Naive B cell (primary cell): ENCODE measurements at regions not wholly inside any gene's neighbourhood (a gene's known extent, or its start where the extent isn't known, plus 50 kb on each side); places are given as distances from the start of the nearest gene placed in this dataset.
"Not testable (repeated sequence)": the region's sequence is repeated elsewhere in the genome, so short reads cannot be mapped to it uniquely, and the experiment has no call there.

Experiments
- ATAC-seq, 2 donors: fragments of 150-1000 bp; cut with Tn5 transposase; 2 replicates each; pipeline ENCODE4 v1.10.0; 2021; ENCODE audit warnings: low read depth in 2 of 2, mild to moderate bottlenecking in 2 of 2, moderate library complexity in 2 of 2
- DNase-seq: peaks from one replicate; pipeline ENCODE4 v3.0.0; 2022
- H3K27ac Mint-ChIP-seq, 6 donors: one replicate each; pipeline ENCODE4 v1.8.0; 2020 to 2022; ENCODE audit warnings: mild to moderate bottlenecking in 6 of 6, mixed read lengths in 6 of 6, moderate library complexity in 5 of 6, inconsistent platforms in 2 of 6
- H3K27me3 Mint-ChIP-seq, 3 donors: one replicate each; pipeline ENCODE4 v1.8.0; 2021 to 2022; ENCODE audit warnings: mixed read lengths in 3 of 3, mild to moderate bottlenecking in 1 of 3
- H3K36me3 Mint-ChIP-seq, 2 donors: one replicate each; pipeline ENCODE4 v1.8.0; 2020 to 2022; ENCODE audit warnings: mixed read lengths in 2 of 2, inconsistent platforms in 1 of 2, mild to moderate bottlenecking in 1 of 2
- H3K4me1 Mint-ChIP-seq, 3 donors: one replicate each; pipeline ENCODE4 v1.8.0; 2020 to 2022; ENCODE audit warnings: mixed read lengths in 3 of 3, inconsistent platforms in 1 of 3, mild to moderate bottlenecking in 1 of 3, moderate library complexity in 1 of 3
- H3K4me3 Mint-ChIP-seq, 8 donors: one replicate each; pipeline ENCODE4 v1.8.0; 2020 to 2022; ENCODE audit warnings: mild to moderate bottlenecking in 8 of 8, mixed read lengths in 8 of 8, moderate library complexity in 8 of 8, inconsistent platforms in 2 of 8
- H3K9me3 Mint-ChIP-seq, 7 donors: one replicate each; pipeline ENCODE4 v1.8.0; 2020 to 2022; ENCODE audit warnings: mixed read lengths in 7 of 7, mild to moderate bottlenecking in 5 of 7, inconsistent platforms in 2 of 7, moderate library complexity in 1 of 7

GRCh38 chr7:50887061-50887460, 104.4 kb upstream of the GRB10 start:
- H3K4me3 Mint-ChIP-seq, ATAC-seq, H3K36me3 Mint-ChIP-seq, H3K27ac Mint-ChIP-seq, DNase-seq, H3K4me1 Mint-ChIP-seq: not testable (repeated sequence)
- peaks cover 5 to 13% (median 7%) of the 10 kb centered on the region in 3 donors for H3K27me3 Mint-ChIP-seq
- peaks cover 0 to 11% (median 4%) of the 10 kb centered on the region in 7 donors for H3K9me3 Mint-ChIP-seq

DNA sequence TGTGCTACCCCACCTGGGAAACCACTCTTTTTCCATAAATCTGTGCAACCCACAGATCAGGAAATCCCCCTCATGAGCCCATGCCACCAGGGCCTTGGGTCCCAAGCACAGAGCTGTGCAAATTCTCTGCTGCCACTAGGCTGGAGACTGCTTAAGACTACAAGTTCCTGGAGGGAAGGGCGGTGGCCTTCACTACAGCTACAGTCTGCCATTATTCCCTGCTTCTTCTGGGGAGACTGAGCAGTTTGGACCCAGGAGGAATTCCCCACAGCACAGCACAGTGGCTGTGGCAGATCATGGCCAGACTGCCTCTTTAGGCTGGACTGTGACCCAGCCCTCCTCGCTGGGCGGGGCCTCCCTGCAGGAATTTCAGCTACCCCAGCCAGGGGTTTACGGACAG, 89.7 kb upstream of the GRB10 start:
- Mint-ChIP-seq H3K4me1 (no peaks in the 10 kb centered on the region), H3K4me3 (no peak overlapping the region)
- no peak for ATAC-seq

DNA sequence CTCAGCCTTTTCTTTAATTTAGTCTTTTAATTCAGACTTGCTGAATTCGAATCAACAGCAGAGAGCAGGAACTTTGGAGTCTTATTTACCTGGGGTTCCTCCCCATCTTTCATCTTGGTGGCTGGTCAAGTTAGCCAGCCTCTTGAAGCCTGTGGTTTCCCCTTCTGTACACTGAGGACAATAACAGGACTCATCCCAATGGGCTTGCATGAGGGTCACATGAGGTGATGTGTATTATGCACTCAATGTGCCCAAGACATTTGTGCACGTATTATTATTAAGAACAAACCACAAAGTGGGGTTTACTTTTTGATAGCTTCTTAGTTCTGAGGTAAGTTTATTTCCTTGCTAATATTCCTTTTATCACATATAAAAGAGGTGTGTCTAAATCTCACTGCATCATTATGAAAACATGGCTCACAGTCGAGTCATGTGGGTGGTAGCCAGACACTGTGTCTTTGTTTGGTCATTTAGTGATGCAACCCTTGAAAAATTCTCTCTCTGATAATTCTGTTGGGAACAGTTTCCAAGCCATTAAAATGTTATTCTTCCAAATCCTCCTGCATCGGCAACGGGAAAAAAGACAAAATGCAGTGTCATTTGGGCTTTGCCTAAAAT, 86.5 kb upstream of the GRB10 start:
- no peak overlapping the region for H3K4me3 Mint-ChIP-seq
- H3K36me3 Mint-ChIP-seq, result no peaks in the 10 kb centered on the region
- no peak overlapping the region for H3K27ac Mint-ChIP-seq
- peaks cover 0 to 2% (median 0%) of the 10 kb centered on the region in 7 donors for H3K9me3 Mint-ChIP-seq
- peaks cover 8 to 15% (median 8%) of the 10 kb centered on the region in 3 donors for H3K27me3 Mint-ChIP-seq
- ATAC-seq, result no peak
- no peaks in the 10 kb centered on the region for H3K4me1 Mint-ChIP-seq
- DNase-seq, result no peak

More for the DNA sequence above, 89.7 kb upstream of the GRB10 start:
- H3K9me3 Mint-ChIP-seq, result peaks cover 0 to 10% (median 1%) of the 10 kb centered on the region in 7 donors
- H3K27me3 Mint-ChIP-seq, result peaks cover 8 to 26% (median 8%) of the 10 kb centered on the region in 3 donors
- no peak overlapping the region for H3K27ac Mint-ChIP-seq
- H3K36me3 Mint-ChIP-seq, result no peaks in the 10 kb centered on the region
- DNase-seq, result no peak

DNA sequence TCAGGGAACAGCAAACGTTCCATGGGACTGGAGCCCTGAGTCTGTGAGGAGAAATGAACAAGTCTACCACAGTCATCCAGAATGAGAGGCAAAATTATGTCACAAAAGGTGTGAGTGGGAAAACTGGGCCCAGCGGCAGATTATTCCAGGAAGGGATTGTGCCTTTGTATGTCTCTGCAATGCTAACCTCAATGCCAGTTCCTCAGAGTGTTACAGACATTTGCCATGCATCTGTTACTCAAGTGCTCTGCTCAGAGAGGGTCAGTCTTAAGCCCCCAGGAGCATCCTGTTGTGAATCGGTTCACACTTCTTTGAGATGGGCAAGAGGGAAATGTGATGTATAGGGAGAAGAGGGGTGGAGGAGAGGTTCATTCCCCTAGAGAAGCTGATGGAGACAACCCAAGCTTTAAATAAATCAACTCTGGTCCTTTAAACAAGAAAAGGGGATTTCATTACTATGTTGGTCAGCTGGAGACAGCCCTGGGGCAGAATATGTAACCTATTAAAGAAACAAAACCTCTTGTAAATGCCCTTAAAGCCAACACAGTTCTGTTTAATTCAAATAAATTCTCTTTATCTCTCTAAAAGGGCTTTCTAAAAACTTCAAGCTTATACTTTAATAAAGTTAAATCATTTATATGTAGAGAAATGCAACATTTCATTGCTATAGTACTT, 85.9 kb upstream of the GRB10 start:
- Mint-ChIP-seq H3K27me3 (peaks cover 4 to 12% (median 6%) of the 10 kb centered on the region in 3 donors), H3K36me3 (no peaks in the 10 kb centered on the region), H3K9me3 (peaks cover 0 to 2% (median 0%) of the 10 kb centered on the region in 7 donors), H3K4me1 (no peaks in the 10 kb centered on the region), H3K4me3 (no peak overlapping the region), H3K27ac (no peak overlapping the region)
- ATAC-seq (no peak), DNase-seq (no peak)

- no peak overlapping the region for H3K4me3 Mint-ChIP-seq
- H3K4me1 Mint-ChIP-seq, result no peaks in the 10 kb centered on the region
- DNase-seq, result no peak
Measured at GRCh38 chr7:50867034-50867356, 84.3 kb upstream of the GRB10 start.

GRCh38 chr7:50866343-50867033, 83.8 kb upstream of the GRB10 start:
- H3K27ac Mint-ChIP-seq, result no peak overlapping the region
- H3K27me3 Mint-ChIP-seq, result peaks cover 0 to 5% (median 3%) of the 10 kb centered on the region in 3 donors
- H3K9me3 Mint-ChIP-seq, result peaks cover 0 to 4% (median 0%) of the 10 kb centered on the region in 7 donors
- ATAC-seq, result no peak
- no peaks in the 10 kb centered on the region for H3K36me3 Mint-ChIP-seq
- no peaks in the 10 kb centered on the region for H3K4me1 Mint-ChIP-seq
- no peak overlapping the region for H3K4me3 Mint-ChIP-seq
- DNase-seq, result no peak

More at GRCh38 chr7:50867034-50867356, 84.3 kb upstream of the GRB10 start:
- no peak for ATAC-seq
- Mint-ChIP-seq H3K9me3 (peaks cover 0 to 4% (median 0%) of the 10 kb centered on the region in 7 donors), H3K27ac (peak overlapping the region in 1 of 6 donors; percentile 60), H3K36me3 (no peaks in the 10 kb centered on the region), H3K27me3 (peaks cover 0 to 5% (median 3%) of the 10 kb centered on the region in 3 donors)

DNA sequence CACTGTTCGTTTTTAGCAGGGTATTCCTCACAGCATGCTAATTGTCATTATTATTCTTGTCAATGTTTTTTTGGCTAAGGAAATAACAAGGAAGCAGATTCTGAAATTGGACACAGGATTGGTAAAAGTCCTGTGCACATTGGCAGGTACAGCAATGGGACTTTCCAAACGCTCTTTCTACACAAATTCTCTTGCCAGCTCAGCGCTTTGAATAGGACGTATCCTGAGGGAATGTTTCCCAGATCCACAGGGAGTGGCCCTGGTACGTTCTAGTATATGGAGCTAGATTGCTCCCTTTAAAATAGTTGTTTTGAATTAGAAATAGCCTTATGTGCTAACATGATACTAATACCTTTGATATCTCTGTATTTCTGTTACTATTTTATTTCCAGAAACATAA, 82.8 kb upstream of the GRB10 start:
- Mint-ChIP-seq H3K27me3 (peaks cover 0 to 5% (median 0%) of the 10 kb centered on the region in 3 donors), H3K27ac (no peak overlapping the region), H3K36me3 (no peaks in the 10 kb centered on the region), H3K4me3 (no peak overlapping the region), H3K9me3 (peaks cover 0 to 4% (median 0%) of the 10 kb centered on the region in 7 donors), H3K4me1 (no peaks in the 10 kb centered on the region)
- ATAC-seq, result no peak
- no peak for DNase-seq

GRCh38 chr7:50864694-50865093, 82.0 kb upstream of the GRB10 start:
- Mint-ChIP-seq H3K36me3 (no peaks in the 10 kb centered on the region), H3K4me3 (no peak overlapping the region), H3K9me3 (peaks cover 0 to 4% (median 0%) of the 10 kb centered on the region in 7 donors)

GRCh38 chr7:50863053-50863452, 80.4 kb upstream of the GRB10 start:
- Mint-ChIP-seq H3K27ac (no peak overlapping the region), H3K36me3 (no peaks in the 10 kb centered on the region), H3K4me1 (no peaks in the 10 kb centered on the region), H3K9me3 (peaks cover 0 to 4% (median 0%) of the 10 kb centered on the region in 7 donors), H3K27me3 (no peaks in the 10 kb centered on the region), H3K4me3 (no peak overlapping the region)
- no peak for ATAC-seq
- no peak for DNase-seq

More at GRCh38 chr7:50864694-50865093, 82.0 kb upstream of the GRB10 start:
- no peak for ATAC-seq
- H3K27me3 Mint-ChIP-seq, result peaks cover 0 to 5% (median 0%) of the 10 kb centered on the region in 3 donors
- no peaks in the 10 kb centered on the region for H3K4me1 Mint-ChIP-seq
- DNase-seq, result no peak
- no peak overlapping the region for H3K27ac Mint-ChIP-seq

DNA sequence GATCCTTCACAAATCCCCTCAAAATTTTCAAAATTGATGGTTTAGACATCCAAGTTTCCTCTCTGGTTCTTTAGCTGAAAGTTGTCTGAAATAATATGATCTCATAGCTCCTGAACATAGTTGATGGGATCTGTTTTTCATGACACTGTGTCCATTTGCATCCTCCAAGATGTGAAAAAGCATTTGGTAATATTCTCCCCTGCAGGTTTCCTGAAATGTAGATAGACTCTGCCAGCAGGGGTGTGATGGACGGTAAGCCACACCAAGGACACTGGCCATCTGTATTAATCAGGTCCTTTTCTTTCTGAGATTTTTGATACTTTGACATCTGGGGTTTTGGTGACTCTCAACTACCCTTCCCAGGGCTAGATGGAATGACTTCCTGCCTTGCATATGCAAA, 79.6 kb upstream of the GRB10 start:
- ATAC-seq (no peak), DNase-seq (no peak)
- Mint-ChIP-seq H3K4me1 (no peaks in the 10 kb centered on the region), H3K4me3 (no peak overlapping the region), H3K27me3 (no peaks in the 10 kb centered on the region), H3K36me3 (no peaks in the 10 kb centered on the region), H3K9me3 (peaks cover 0 to 4% (median 0%) of the 10 kb centered on the region in 7 donors), H3K27ac (no peak overlapping the region)

GRCh38 chr7:50860598-50860997, 77.9 kb upstream of the GRB10 start:
- Mint-ChIP-seq H3K9me3 (peaks cover 0 to 4% (median 0%) of the 10 kb centered on the region in 7 donors), H3K36me3 (no peaks in the 10 kb centered on the region), H3K27me3 (no peaks in the 10 kb centered on the region), H3K27ac (no peak overlapping the region), H3K4me3 (no peak overlapping the region), H3K4me1 (no peaks in the 10 kb centered on the region)
- DNase-seq (no peak), ATAC-seq (no peak)

DNA sequence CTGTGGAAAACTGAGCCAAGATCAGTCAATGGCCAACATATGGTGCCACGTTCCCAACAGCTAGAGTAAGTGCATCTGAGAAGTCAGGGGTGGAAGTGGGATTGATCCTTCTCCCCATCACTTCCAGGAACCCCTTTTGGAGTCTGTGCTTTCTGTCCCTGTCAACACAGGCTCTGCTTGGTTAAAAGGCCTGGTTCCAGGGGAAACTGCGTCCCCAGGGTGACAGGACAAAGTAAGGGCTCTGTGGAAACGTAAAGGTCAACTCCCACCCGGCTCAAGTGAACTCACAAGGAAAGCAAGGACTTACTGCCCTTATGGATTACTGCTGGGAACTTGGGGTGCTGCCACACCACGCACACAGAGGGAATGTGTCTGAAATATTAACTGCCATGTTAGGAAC, 77.5 kb upstream of the GRB10 start:
- H3K4me1 Mint-ChIP-seq, result no peaks in the 10 kb centered on the region
- H3K27me3 Mint-ChIP-seq, result no peaks in the 10 kb centered on the region
- H3K4me3 Mint-ChIP-seq, result no peak overlapping the region
- DNase-seq, result no peak
- no peak overlapping the region for H3K27ac Mint-ChIP-seq
- no peaks in the 10 kb centered on the region for H3K36me3 Mint-ChIP-seq
- H3K9me3 Mint-ChIP-seq, result peaks cover 0 to 4% (median 0%) of the 10 kb centered on the region in 7 donors
- ATAC-seq, result no peak

DNA sequence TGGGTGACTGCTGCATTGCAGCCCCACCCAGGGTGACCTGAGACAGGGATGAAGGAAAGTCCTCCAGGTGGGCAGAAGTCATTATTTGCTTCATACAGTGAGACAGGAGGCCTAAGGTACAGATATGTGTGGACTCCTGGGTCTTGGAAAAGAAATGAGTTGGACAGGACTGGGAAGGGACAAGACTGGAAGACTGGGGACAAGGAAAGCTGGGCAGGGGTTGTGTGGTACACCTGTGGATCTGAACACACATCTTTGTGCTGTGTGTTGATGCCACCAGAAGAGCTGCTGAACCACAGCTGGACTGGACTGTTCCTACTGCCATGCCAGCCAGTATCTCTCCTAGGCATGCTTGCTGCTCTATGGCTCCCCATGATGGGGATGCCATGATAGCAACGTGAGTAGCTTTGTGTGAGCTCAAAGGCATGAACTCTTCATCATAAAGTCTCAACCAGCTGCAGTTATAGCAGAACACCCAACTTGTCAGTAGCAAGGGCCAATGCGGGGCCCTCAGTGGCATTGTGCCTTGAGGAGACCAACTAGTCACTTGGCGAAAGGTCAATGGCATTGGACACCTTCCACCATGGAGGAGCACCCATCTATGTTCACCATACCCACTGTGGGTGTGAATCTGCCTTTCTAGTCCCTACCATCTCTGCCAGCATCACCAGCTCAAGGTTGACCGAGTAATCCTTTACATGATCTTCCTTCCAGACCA, 76.0 kb upstream of the GRB10 start:
- Mint-ChIP-seq H3K27me3 (no peaks in the 10 kb centered on the region), H3K36me3 (no peaks in the 10 kb centered on the region), H3K4me3 (no peak overlapping the region), H3K9me3 (peaks cover 0 to 4% (median 0%) of the 10 kb centered on the region in 7 donors), H3K27ac (no peak overlapping the region), H3K4me1 (no peaks in the 10 kb centered on the region)
- DNase-seq (no peak), ATAC-seq (no peak)
